Astrocyte (in vitro differentiated cells and primary cell): ENCODE measurements at regions not wholly inside any gene's neighbourhood (a gene's known extent, or its start where the extent isn't known, plus 50 kb on each side); places are given as distances from the start of the nearest gene placed in this dataset.

ENCODE experiments used
- DNase-seq: peaks from one replicate; pipeline ENCODE4 v3.0.0-alpha.2; 2010; ENCODE audit warnings: low read depth
- FAIRE-seq: peaks from 2 replicates; lab custom pipeline; 2011; peaks lifted over from hg19 to GRCh38; lab: Jason Lieb, UNC
- H2AFZ ChIP-seq: 2 replicates; pipeline ENCODE4 v1.6.0; 2012; ENCODE audit warnings: low read depth, low read length, inconsistent platforms
- H3K27ac ChIP-seq: 2 replicates; pipeline ENCODE4 v1.5.1; 2011; ENCODE audit warnings: low read depth, low read length, inconsistent platforms
- H3K27me3 ChIP-seq: 2 replicates; pipeline ENCODE4 v1.6.0; 2011; ENCODE audit warnings: low read length, inconsistent platforms; ENCODE audit not compliant: insufficient read depth
- H3K36me3 ChIP-seq: 2 replicates; pipeline ENCODE4 v1.5.1; 2011; ENCODE audit warnings: low read length, inconsistent platforms; ENCODE audit not compliant: insufficient read depth
- H3K4me1 ChIP-seq: 2 replicates; pipeline ENCODE4 v1.5.1; 2011; ENCODE audit warnings: low read length, inconsistent platforms; ENCODE audit not compliant: insufficient read depth
- H3K4me2 ChIP-seq: 2 replicates; pipeline ENCODE4 v1.6.0; 2012; ENCODE audit warnings: low read length, inconsistent platforms
- H3K4me3 ChIP-seq: 2 replicates; pipeline ENCODE4 v1.5.1; 2011; ENCODE audit warnings: low read depth, mild to moderate bottlenecking, low read length, inconsistent platforms; ENCODE audit not compliant: insufficient read depth
- H3K79me2 ChIP-seq: 2 replicates; pipeline ENCODE4 v1.6.0; 2012; ENCODE audit warnings: mild to moderate bottlenecking, low read length, inconsistent platforms; ENCODE audit not compliant: insufficient read depth
- H3K9ac ChIP-seq: 2 replicates; pipeline ENCODE4 v1.6.0; 2012; ENCODE audit warnings: mild to moderate bottlenecking, low read length, inconsistent platforms
- H3K9me3 ChIP-seq: 2 replicates; pipeline ENCODE4 v1.5.1; 2012; ENCODE audit warnings: low read depth, mild to moderate bottlenecking, low read length, inconsistent platforms; ENCODE audit not compliant: insufficient read depth
- H4K20me1 ChIP-seq: 2 replicates; pipeline ENCODE4 v1.6.0; 2012; ENCODE audit warnings: low read length, inconsistent platforms; ENCODE audit not compliant: insufficient read depth
- H3K27ac Mint-ChIP-seq: one replicate; pipeline ENCODE4 v1.8.0; 2021; ENCODE audit warnings: mild to moderate bottlenecking, mixed read lengths; ENCODE audit not compliant: unreplicated experiment
- H3K27me3 Mint-ChIP-seq: one replicate; pipeline ENCODE4 v1.8.0; 2021; ENCODE audit warnings: low read depth, mixed read lengths; ENCODE audit not compliant: unreplicated experiment
- H3K36me3 Mint-ChIP-seq: one replicate; pipeline ENCODE4 v1.8.0; 2021; ENCODE audit warnings: low read depth, mixed read lengths; ENCODE audit not compliant: unreplicated experiment
- H3K4me1 Mint-ChIP-seq: one replicate; pipeline ENCODE4 v1.8.0; 2021; ENCODE audit warnings: low read depth, mixed read lengths; ENCODE audit not compliant: unreplicated experiment
- H3K4me3 Mint-ChIP-seq: one replicate; pipeline ENCODE4 v1.8.0; 2021; ENCODE audit warnings: mild to moderate bottlenecking, moderate library complexity, mixed read lengths; ENCODE audit not compliant: unreplicated experiment
- H3K9me3 Mint-ChIP-seq: one replicate; pipeline ENCODE4 v1.8.0; 2021; ENCODE audit warnings: mild to moderate bottlenecking, mixed read lengths; ENCODE audit not compliant: unreplicated experiment
- EZH2 ChIP-seq: IDR thresholded peaks from 2 replicates; pipeline ENCODE4 v1.6.1; 2012; ENCODE audit warnings: mild to moderate bottlenecking, low read length, inconsistent platforms; ENCODE audit not compliant: insufficient read depth
- TF ChIP-seq, protein P1 (sequence below): IDR thresholded peaks from 2 replicates; pipeline ENCODE4 v1.5.1; 2011; ENCODE audit warnings: low read depth, mild to moderate bottlenecking, inconsistent platforms, low read length, moderate library complexity; ENCODE audit not compliant: insufficient read depth

DNA sequence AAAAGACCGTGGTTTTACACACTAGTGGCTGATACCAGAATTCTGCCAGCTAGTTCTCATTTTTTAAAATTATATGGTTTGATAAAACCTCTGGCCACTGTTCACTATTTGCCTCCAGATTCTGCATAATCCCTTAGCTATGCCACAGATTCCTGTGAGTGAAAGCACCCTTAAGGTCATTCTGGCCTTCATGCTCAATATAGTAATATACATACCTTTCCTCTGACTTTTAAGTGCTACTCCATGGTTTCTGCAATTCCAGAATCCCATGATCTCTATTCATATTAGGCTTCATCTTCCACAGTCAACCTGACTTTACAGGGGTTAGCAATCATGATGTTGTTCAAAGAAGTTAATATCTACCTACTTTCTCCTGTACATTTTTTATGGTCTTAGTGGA is 274.1 kb upstream of the EDNRB start:
- Mint-ChIP-seq H3K27me3 (no peaks in the 10 kb centered on the region), H3K27ac (peak overlapping the region; percentile 29), H3K9me3 (no peaks in the 10 kb centered on the region), H3K36me3 (no peaks in the 10 kb centered on the region), H3K4me3 (no peak overlapping the region), H3K4me1 (peaks cover 31% of the 10 kb centered on the region)
- Histone ChIP-seq H3K9ac (no peak overlapping the region), H3K4me3 (no peak overlapping the region), H3K27ac (no peak overlapping the region), H3K4me2 (no peak overlapping the region), H3K4me1 (no peaks in the 10 kb centered on the region), H3K36me3 (no peaks in the 10 kb centered on the region), H2AFZ (no peak overlapping the region), H3K79me2 (no peaks in the 10 kb centered on the region), H3K9me3 (no peaks in the 10 kb centered on the region), H3K27me3 (no peaks in the 10 kb centered on the region), H4K20me1 (no peaks in the 10 kb centered on the region)
- TF ChIP-seq EZH2: no peak
- TF ChIP-seq, protein P1, sequence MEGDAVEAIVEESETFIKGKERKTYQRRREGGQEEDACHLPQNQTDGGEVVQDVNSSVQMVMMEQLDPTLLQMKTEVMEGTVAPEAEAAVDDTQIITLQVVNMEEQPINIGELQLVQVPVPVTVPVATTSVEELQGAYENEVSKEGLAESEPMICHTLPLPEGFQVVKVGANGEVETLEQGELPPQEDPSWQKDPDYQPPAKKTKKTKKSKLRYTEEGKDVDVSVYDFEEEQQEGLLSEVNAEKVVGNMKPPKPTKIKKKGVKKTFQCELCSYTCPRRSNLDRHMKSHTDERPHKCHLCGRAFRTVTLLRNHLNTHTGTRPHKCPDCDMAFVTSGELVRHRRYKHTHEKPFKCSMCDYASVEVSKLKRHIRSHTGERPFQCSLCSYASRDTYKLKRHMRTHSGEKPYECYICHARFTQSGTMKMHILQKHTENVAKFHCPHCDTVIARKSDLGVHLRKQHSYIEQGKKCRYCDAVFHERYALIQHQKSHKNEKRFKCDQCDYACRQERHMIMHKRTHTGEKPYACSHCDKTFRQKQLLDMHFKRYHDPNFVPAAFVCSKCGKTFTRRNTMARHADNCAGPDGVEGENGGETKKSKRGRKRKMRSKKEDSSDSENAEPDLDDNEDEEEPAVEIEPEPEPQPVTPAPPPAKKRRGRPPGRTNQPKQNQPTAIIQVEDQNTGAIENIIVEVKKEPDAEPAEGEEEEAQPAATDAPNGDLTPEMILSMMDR: no peak
- DNase-seq: peak; percentile 78
- FAIRE-seq: peak; percentile 76

DNA sequence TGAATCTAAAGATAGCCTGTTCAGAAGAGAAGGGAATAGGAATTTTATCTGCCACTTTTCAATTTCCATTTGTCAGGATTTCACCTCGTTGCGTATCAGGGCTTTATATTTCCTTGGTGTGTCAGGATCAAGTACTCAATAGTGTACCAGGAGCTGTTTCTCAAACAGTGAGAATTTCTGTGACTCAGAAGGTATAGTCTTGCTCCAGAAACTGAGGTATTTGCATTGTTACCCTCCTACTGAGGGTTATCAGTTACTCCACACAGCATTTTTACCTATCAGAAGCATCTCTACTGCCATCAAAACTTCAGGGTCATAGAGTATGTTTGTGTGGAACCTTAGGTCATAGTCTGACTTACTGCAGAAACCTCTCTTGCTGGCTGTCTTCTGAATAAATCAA is 271.7 kb upstream of the EDNRB start:
- Histone ChIP-seq H3K36me3 (no peaks in the 10 kb centered on the region), H3K9me3 (no peaks in the 10 kb centered on the region), H3K4me1 (no peaks in the 10 kb centered on the region), H3K9ac (no peak overlapping the region), H3K79me2 (no peaks in the 10 kb centered on the region), H3K4me2 (no peak overlapping the region), H3K27me3 (no peaks in the 10 kb centered on the region), H3K4me3 (no peak overlapping the region), H3K27ac (no peak overlapping the region), H4K20me1 (no peaks in the 10 kb centered on the region), H2AFZ (no peak overlapping the region)
- TF ChIP-seq, protein P1: no peak
- no peak for TF ChIP-seq EZH2
- Mint-ChIP-seq H3K27ac (no peak overlapping the region), H3K9me3 (no peaks in the 10 kb centered on the region), H3K27me3 (no peaks in the 10 kb centered on the region), H3K36me3 (no peaks in the 10 kb centered on the region), H3K4me1 (peaks cover 30% of the 10 kb centered on the region), H3K4me3 (no peak overlapping the region)
- no peak for FAIRE-seq
- no peak for DNase-seq

- Histone ChIP-seq H3K9me3 (no peaks in the 10 kb centered on the region), H3K79me2 (no peaks in the 10 kb centered on the region), H3K27me3 (no peaks in the 10 kb centered on the region), H3K4me2 (no peak overlapping the region), H3K4me3 (no peak overlapping the region), H3K4me1 (no peaks in the 10 kb centered on the region), H4K20me1 (no peaks in the 10 kb centered on the region), H3K27ac (no peak overlapping the region), H3K9ac (no peak overlapping the region), H2AFZ (no peak overlapping the region), H3K36me3 (no peaks in the 10 kb centered on the region)
- Mint-ChIP-seq H3K4me3 (no peak overlapping the region), H3K36me3 (no peaks in the 10 kb centered on the region), H3K4me1 (peaks cover 8% of the 10 kb centered on the region), H3K27ac (no peak overlapping the region), H3K27me3 (no peaks in the 10 kb centered on the region), H3K9me3 (no peaks in the 10 kb centered on the region)
- no peak for FAIRE-seq
- TF ChIP-seq, protein P1: no peak
- TF ChIP-seq EZH2: no peak
- DNase-seq: no peak
Observed at GRCh38 chr13:78187781-78188180, 269.1 kb upstream of the EDNRB start.
